Right renal pelvis (tissue), 4 donors: ENCODE measurements at regions not wholly inside any gene's neighbourhood (a gene's known extent, or its start where the extent isn't known, plus 50 kb on each side); places are given as distances from the start of the nearest gene placed in this dataset.

ENCODE experiments used
- DNase-seq, 4 donors: peaks; one replicate each; pipeline ENCODE4 v3.0.0-alpha.2; 2013; ENCODE audit warnings: low read depth in 4 of 4, low spot score in 3 of 4, missing footprints in 1 of 4

DNA sequence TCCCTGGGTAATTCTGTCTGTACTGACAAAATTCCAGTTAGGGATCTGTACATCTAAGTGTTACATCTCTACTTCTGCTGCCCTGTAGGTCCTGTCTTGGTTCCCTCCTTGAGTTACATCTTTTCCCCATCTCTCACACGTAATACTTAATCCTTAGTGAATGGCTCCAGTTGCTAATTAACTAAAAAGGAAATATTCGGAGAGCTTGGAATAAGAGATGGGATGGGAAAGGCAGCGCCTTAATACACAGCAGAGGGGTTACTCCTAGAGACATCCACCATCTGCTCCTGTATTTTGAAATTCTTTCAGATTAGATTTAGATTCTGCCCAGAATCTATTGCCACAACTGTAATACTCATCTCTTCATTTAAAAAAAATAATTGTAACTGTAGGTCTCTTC is 384.0 kb downstream of the SAMD5 start:
- no peak for DNase-seq

DNA sequence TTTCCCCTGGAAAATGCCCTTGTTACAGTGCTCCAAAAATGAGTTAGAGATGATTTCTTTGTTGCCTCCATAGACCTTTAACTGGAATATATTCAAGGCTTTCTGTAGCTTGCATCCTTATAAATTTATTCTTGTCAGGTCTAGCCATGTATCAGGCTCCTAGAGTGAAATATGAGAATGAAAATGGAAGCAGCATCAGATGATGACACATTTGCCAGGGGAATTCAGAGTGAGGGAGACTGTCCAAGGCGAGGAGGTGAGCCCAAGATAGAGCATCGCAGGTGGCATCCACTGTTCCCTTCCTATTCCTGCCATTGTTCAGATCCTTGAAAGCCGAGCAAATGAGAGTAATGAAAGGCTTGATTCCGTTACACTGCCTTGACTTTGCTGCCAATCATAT is 386.8 kb downstream of the SAMD5 start:
- DNase-seq: no peak

DNA sequence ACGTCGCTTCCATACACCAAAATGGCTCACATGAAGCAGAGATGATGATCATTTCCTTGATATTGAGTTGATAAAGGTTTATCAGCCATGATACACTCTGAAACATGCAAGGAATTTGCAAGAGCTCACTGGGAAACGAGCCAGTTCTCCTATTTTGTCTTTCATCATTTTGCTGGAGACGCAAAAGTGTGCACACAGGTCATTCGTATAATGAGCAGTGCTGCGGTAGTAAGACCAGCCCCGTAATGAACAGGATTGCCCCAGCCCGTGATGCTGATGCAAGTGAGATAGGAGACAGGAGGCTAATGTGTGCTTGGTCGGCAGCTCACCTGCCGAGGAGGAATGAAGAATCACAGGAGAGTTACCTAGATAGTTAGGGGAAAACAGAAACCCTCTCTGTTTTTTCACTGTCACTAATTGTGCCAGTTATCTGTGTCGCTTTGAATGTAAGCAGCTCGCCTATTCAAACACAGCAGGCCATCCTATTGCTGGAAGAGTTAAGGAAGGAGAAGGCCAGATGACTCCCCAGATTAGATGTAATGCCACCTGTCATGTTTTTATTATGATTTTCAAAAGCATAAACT is 391.8 kb downstream of the SAMD5 start:
- no peak for DNase-seq

DNA sequence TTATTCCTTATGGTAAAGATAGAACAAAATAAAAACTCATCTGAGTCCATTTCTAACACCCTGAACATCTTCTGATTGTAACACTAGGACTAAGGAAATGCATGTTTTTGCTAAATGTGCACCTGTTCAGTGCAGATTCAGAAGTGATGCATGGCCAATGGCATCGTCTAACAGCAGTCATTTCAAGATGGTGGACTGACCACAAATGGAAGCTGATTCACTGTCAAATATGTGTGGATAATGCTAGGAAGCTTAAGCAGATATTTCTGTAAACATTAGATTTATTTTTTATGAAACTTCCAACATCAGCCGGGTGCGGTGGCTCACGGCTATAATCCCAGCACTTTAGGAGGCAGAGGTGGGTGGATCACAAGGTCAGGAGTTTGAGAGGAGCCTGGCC is 394.8 kb downstream of the SAMD5 start:
- no peak for DNase-seq

DNA sequence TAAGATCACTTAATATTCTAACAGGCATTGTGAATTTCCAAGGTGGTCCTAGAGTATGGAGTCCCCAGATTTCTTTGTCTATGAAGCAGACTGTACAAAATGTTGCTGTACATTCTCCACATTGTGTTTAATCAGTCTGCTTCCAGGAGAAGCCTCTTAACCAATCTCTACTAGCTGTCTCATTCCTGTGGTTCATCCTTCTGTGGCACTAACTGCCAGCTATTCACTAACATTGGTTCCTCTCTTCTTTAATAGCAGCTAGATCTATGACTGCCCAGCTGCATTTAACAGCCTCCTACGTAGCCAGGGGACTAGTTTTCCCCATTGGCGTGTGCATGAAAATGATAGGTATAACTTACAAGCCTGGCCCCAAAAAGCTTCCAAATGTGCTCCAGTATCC is 395.4 kb downstream of the SAMD5 start:
- no peak for DNase-seq

DNA sequence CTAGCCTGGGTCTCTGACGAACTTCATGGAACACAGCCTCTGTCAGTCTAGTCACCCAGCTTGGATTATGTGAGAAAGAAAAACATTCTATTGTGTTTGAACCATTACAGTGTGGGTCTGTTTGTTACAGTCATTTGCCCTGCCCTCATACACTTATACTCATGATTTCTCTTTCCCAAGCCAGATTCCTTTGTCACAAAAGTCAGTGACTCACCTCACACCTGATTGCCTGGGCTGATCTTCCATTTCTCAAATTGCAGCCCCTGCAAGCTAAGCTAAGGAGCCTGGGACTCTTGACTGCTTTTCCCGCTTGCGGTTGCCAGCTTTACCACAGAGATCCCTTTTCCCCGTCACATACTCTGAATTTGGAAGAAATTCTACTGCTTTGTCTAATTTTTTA is 395.9 kb downstream of the SAMD5 start:
- DNase-seq: no peak

DNA sequence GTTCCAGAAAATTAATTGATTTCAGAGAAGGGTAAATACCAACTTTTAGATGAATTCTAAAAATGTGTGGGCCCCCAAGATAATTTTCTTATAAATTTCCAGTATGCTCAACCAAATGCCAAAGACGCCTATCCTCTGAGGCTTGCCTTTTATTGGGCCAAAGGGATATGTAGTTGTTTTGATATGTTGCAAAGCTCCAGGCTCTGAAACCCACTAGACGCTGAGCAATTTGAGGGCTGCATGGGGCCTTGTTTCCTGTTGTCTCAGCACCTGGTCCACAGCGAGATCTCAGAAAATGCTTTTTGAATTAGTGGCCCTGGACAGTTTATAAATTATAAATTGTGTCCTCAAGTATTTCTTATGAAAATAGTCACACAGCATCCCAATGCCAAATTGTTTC is 397.2 kb downstream of the SAMD5 start:
- no peak for DNase-seq

GRCh38 chr6:147906361-147906760 is 397.9 kb downstream of the SAMD5 start:
- no peak for DNase-seq

GRCh38 chr6:147909640-147910039 is 401.1 kb downstream of the SAMD5 start:
- peak in 2 of 4 donors; percentile 28 for DNase-seq

DNA sequence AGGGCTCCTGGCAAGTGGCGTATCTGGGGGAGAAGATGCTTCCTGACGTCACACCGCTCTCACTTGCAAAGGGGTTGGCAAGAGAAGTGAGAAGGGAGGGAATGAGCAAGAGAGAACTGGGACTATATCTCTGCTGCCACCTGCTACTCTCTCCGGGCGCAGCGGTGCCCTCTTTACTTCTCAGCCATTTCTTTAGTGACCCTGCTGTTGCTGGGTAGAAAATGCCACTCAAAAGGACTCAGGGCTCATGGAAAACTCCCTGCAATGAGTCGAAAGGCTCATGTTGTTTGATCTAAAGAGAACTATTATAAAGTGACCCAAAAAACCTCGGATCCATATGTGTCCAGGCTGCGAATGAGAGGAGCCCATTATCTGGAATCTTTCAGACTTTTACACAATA is 401.8 kb downstream of the SAMD5 start:
- DNase-seq: no peak

GRCh38 chr6:147911057-147911456 is 402.6 kb downstream of the SAMD5 start:
- DNase-seq: no peak

- DNase-seq: no peak
These were observed 403.2 kb downstream of the SAMD5 start for GRCh38 chr6:147911686-147912085.

- no peak for DNase-seq
These were observed 414.3 kb downstream of the SAMD5 start for GRCh38 chr6:147922799-147923198.

DNA sequence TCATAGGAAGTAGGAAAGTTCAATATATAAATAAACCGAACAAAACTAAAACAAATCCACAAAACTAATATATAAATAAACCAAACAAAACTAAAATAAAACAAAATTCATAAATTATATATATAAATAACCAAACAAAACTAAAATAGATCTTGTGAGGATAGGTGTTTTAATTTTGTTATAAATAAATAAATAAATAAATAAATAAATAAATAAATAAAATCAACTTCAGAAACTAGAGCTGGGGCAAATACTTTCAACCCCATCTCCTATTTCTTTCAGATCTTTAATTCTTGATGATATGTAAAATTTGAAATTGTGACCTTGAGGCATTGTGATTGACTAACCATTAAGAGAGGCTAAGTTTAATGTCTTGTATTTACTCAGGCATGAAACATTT is 416.1 kb downstream of the SAMD5 start:
- DNase-seq: no peak

DNA sequence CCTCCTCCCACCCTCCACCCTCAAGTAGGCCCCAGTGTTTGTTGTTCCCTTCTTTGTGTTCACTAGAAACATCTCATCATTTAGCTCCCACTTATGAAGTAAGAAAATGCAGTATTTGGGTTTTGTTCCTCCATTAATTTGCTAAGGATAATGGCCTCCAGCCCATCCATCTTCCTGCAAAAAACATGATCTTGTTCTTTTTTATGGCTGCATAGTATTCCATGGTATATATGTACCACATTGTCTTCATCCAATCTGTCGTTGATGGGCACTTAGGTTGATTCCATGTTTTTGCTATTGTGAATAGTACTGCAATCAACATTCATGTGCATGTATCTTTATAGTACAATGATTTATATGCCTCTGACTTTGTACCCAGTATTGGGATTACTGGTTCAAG is 416.8 kb upstream of the SASH1 start:
- no peak for DNase-seq

GRCh38 chr6:147930745-147931144 is 411.9 kb upstream of the SASH1 start:
- DNase-seq: no peak

- DNase-seq: no peak
These were observed 409.4 kb upstream of the SASH1 start for GRCh38 chr6:147933224-147933623.

- DNase-seq: no peak
These were observed 407.0 kb upstream of the SASH1 start for GRCh38 chr6:147935656-147936055.

DNA sequence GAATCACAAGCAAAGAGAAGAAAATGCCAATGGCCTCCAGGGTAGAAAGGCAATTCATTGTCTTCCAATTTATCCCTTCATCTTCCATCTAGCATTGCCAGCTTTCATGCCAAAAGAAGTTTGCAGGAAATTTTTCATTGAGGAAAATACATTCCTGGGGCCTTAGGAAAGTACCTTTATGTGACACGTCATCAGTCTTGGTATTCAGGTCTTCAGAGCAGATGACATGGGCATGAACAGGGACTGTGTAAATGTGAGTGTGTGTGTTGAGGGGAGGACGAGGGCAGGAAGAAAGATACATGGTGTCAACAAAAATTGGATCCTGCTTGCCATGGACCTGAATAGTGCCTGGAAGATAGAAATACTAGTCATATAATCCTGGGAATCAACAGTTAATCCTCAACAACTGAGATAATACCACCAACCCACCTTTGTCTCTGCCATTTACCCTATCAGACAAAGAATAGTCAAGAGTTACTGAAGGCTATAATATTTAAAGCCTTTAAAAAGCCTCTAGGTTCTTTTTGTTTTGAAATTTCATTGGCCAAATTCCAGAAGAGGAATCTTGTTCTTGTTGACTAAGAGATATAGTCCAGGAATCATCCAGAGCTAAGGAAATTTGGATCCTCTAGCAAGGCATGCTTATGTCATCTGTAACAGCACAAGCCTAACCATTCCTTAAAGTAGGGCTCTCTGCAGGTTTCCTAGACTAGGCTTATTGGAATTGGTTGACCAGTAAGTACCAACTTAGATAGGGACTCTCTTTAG is 405.8 kb upstream of the SASH1 start:
- DNase-seq: no peak

DNA sequence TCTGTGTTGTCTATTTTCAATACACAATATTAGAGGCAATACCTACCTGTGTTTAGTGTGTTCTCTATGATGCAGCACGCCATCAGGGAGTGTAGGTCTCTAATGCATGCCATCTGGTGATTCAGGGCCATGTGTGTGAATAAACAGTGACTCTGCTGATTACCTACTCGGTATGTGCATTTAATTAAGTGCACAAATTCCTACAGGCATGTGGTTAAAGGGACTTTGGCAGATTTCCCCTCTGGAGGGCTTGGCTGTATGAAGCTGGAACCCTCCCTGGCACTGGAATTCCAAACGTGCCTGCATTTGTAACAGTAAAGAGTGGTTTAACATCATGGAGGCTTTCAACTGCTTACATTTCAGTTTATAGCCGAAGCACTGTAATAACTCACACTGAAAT is 401.5 kb upstream of the SASH1 start:
- peak in 2 of 4 donors; percentile 41 to 44 for DNase-seq

DNA sequence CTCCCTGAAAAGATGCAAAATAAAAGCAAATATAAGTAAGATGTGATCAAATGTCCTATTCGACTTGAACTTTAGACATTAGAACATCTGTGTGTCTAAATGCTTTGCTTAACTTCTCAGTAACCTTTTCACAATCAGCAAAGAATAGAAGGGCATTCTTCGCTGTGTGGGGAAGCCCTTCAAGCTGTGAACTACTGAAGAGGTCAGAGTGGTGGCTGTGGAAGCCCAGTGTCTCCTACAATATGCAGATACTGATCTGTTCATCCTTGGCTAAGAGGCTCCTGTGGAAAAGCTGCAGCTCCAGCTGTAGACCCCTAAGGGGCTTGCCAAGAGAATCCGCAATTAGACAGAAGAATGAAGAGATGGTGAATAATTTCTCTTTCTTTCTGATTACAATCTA is 400.3 kb upstream of the SASH1 start:
- DNase-seq: no peak

- no peak for DNase-seq
These were observed 398.5 kb upstream of the SASH1 start for GRCh38 chr6:147944122-147944521.

GRCh38 chr6:147947521-147947920 is 395.1 kb upstream of the SASH1 start:
- no peak for DNase-seq
